HG03520 (cell line): ENCODE measurements at regions not wholly inside any gene's neighbourhood (a gene's known extent, or its start where the extent isn't known, plus 50 kb on each side); places are given as distances from the start of the nearest gene placed in this dataset.

ENCODE experiments used
- ATAC-seq: cut with Tn5 transposase; IDR thresholded peaks from one replicate; pipeline ENCODE4 v1.9.1; 2021; ENCODE audit warnings: mild to moderate bottlenecking, moderate library complexity; ENCODE audit not compliant: unreplicated experiment

DNA sequence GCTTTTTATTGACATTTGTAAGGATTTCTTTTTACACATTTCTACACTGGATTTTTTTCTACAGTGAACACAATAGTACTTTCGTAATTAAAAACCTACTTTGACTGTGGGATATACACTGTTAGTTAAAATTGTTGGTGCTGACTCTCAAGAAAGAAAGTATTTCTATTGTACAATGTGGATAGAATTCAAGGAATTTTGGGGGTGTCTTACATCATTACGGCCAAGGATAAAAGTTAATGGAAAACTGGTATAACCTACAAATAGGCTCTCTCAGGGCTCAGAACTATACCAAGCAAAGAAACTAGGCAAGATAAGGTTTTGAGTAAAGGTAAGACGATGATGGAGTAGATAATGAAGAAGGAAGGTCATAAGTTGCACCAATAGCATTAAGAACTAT, 198.4 kb upstream of the PARD3B start:
- no peak for ATAC-seq

DNA sequence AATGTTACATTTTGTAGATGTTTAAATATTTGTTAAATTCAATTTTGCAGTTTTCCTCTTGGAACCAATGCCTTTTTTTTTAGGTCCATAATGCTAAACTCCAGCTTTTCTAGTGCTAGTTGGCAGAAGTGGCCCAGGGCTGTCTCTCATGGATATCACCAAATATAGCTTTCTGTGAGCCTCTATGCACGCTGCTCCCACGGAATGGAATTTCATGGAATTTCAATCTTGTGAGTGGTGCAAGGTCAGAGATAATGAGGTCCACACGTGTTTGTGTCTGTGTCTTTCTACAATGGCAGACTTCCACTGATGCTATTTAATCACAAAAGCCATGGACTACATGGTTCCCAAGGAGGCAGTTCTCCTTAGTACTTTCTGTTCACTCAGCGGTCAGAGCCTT, 191.5 kb upstream of the PARD3B start:
- no peak for ATAC-seq

DNA sequence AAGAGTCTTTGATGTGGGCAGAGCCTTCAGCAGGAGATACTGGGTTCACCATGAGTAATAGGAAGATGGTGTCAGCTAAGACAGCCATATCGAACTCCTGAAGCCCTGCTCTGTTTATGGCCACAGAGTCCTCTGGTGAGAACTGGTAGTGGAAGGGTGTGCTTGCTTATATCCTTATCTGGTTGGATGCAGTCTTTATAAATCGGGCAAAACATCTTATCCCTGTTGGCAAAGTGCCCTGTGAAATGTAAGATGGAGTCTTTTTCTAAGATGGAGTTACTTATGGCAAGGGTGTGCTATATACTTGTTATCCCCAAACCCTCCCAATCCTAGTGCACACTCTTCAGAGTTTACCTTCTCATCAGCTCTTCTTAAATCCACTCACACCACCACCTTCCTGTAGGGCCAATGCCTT, 190.8 kb upstream of the PARD3B start:
- no peak for ATAC-seq

DNA sequence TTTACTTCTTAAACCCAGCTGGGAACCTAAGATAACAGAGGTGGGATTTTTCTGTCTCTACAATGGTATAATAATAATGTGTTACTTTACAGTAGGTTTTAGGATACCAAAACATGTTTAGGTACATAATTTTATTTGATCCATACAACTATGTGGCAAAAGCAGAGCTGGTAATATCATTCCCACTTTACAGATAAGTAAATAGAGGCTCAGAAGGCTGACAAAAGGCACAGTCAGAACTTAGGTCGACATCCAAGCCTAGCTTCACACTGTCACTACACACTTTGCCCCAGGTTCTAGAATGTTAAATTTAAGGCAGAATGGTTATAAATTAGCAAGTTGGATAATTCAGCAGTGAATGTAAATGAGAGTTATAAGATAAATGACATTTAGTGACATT, 189.6 kb upstream of the PARD3B start:
- ATAC-seq, result no peak

DNA sequence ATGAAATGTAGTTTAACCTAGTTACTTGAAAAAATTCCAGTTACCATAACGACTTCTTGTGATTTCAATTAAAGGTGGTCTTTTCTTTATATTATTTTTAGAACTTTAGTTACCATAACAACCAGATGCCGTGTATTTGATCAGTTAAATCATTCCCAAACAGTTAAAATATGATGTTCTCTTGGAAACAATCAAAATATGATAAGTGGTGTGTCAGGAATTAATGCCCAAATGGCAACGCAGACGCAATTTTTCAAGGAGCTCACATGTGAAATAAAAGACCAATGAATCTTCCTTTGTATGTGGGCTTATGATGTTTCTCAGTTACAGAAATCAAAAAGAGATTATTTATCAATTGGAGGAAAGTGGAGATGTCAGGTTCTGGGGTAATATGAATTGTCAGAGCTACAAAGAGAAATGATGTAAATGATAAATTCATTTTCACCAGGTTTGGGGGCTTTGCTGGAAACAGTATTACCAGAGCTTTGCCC, 189.1 kb upstream of the PARD3B start:
- ATAC-seq, result no peak

GRCh38 chr2:204357286-204357685, 188.0 kb upstream of the PARD3B start:
- no peak for ATAC-seq

DNA sequence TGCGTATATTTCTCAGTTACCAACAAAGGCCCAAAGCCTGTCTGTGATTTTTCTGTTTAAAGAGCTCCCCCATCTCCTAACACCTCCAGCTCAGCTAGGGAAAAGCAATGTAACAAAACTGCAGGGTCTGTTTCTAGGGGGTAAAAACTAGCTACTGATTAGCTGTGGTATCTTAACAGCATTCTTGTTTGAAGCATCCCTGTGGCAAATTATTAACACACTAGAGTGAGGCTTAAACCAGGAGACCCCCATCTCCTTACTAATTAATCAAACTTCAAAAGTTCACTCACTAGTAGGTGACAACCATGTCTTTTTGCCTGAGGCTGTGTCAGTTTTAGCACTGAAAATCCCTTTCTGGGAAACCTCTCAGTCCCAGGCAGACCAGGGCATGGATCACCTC, 186.2 kb upstream of the PARD3B start:
- ATAC-seq, result no peak

DNA sequence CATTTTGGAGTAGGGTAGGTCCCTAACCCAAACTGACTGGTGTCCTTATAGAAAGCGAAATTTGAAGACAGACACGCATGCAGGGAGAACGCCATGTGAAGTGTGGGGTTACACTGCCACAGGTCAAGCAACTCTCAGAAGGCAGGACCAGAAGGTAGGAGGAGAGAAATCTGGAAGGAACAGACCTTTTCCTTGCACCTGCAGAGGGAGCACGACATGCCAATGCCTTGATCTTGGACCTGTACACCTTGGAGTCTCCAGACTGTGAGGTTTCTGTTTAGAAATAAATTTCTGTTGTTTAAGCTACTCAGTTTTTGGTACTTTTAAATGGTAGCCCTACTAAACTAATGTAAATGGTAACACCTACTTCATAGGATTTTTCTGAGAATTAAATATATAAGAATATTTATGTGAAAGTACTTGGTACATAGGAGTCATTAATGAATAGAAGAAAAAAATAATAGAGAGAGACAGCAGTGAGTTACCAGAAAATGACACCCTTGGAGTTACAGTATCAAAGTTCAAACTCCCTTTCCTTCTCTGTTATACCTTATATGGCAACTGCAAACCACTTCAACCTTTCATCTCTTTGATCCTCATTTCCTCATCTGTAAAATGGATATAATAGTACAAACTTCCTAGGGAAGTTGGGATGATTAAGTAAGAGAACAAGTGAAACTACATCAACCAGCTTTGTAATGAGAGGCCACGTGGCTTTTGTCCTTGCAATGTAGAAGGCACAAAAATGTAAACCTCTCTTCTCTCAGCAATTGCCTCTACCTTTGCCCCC, 184.9 kb upstream of the PARD3B start:
- no peak for ATAC-seq

DNA sequence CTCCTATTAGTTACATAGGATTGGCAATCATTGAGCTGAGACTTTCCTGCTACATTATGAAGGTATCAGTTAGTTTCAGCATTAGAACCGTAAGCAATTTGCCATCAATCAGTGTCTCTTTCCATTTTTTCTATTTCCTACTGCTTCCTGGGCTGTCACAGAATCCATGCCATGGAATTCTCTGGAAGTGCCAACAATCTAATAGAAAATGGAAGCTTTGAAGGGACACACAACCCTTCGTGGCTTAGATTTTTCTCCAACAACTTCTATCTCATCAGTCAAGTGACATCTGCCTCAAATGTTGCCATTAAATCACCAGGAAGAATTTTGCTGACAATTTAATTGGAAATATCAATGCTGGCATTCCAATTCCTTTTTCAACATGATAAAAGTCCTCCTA, 183.5 kb upstream of the PARD3B start:
- no peak for ATAC-seq

GRCh38 chr2:204362581-204362980, 182.7 kb upstream of the PARD3B start:
- ATAC-seq, result no peak

- ATAC-seq, result no peak
Measured at GRCh38 chr2:204363513-204363912, 181.8 kb upstream of the PARD3B start.

GRCh38 chr2:204364860-204365535, 180.3 kb upstream of the PARD3B start:
- ATAC-seq, result no peak

- ATAC-seq, result no peak
Measured at GRCh38 chr2:204365811-204366210, 179.5 kb upstream of the PARD3B start.

- ATAC-seq, result no peak
Measured at GRCh38 chr2:204367466-204367865, 177.8 kb upstream of the PARD3B start.

DNA sequence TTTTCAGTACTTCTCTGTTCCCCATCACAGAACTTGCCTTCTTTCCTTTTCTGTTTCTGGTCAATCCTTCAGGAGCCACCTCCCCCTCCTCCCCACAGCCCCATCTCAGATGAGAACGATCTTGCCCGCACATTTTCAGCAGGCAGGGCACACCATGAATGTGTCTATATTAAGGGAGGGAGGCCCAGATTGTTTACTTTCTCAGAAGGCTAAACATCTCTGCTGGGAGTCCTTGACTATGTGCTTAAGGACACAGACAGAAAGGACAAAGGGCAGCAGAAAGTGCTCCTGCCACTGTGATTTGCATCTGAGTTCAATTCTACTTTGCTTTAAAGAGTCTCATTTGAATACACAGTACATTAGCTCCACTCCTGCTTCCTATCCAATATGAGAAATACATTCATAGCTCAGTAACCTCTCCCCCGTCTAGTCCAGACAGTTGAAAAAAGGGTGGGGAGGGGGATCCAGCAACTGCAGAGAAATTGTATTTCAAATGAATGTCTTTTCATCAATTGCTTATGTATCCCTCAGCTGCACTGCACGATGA, 175.0 kb upstream of the PARD3B start:
- no peak for ATAC-seq

DNA sequence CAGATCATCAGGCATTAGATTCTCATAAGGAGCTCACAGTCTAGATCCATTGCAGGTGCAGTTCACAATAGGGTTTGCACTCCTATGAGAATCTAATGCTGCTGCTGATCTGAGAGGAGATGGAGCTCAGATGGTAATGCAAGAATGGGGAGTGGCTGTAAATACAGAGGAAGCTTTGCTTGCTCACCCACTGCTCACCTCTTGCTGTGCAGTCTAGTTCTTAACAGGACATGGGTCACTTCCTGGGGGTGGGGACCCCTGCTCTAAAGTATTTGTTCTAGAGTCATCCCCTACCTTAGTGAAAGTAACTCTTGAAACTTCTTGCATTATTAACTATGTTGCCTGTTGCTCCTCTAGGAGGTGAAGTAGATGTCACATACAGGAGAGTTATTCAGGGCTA, 171.3 kb upstream of the PARD3B start:
- ATAC-seq, result no peak

DNA sequence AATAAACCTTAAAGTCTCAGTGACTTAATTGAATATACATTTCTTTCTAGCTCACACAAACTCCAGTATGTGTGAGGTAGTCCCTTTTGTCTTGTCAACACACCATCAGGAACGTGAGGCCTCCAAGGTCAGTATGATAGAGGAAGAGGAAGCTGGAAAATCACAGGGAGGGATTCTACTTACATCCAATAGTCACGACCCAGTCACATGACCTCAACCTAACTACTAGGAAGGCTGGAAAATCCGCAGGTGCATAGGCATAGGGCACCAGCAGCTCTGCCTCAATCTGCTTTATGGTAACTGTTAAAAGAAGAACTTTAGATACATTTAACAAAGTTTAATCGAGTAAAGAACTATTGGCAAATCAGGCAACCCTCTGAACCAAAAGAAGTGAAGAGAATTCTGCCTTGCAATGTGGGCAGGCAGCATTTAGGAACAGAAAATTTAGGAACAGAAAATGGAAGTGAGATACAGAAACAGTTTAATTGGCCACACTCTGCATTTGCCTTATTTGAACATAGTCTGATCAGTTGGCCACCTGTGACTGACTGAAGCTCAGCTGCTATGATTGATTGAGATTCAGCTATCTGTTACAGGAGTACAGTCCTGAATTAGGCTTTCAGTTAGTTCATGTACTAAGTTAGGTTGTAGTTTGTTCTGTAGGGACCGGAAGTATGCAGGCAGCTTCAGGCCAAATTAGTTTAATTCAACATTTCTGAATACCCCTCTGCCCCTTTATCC, 165.0 kb upstream of the PARD3B start:
- no peak for ATAC-seq

GRCh38 chr2:204386668-204387067, 158.6 kb upstream of the PARD3B start:
- ATAC-seq, result no peak

DNA sequence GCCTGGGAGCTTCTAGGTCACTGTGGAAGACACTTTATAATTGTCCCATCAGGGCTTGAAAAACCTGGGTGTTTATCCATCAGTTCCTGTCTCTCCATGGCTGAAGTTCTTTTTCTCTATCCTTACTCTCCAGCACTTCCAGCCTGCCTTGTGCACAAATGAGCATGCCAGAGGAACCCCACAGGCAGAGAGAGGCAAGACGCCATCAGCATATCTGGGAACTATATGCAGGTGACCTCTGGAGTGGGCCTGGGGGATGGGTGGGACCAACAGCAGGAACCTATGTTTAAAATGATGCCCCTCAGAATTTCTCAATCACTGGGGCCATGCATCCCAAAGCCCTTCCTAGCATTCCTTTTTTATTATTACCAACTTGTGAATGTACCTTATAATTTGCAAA, 156.2 kb upstream of the PARD3B start:
- no peak for ATAC-seq

DNA sequence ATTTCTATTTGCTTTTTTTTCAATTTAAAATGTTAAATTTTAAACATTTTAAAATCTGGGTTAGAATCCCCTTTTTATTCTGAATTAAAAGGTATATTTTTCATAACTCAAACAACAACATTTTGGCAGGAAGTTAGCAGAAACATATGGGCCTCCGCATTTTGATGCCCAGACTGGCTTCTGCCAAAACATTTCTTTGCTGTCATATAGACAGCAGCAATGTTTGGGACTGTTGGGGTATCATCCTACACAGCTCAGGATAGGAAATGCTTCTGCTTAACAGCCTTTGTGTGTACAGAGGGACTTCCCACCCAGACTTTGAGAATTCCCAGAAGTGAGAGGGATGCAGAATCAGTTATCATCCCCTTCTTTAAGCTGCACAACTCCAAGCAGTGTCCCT, 155.4 kb upstream of the PARD3B start:
- no peak for ATAC-seq

- ATAC-seq, result no peak
Measured at GRCh38 chr2:204395539-204395938, 149.7 kb upstream of the PARD3B start.
